AG04449 (cell line): ENCODE measurements at regions not wholly inside any gene's neighbourhood (a gene's known extent, or its start where the extent isn't known, plus 50 kb on each side); places are given as distances from the start of the nearest gene placed in this dataset.

Experiments
- CTCF ChIA-PET: fragments of 350-600 bp; formaldehyde crosslinking; extraction: SDS; loops from one replicate; lab custom pipeline; 2021; ENCODE audit warnings: antibody characterized with exemption; lab: Yijun Ruan, JAX
- POLR2A ChIA-PET: fragments of 400-600, 350-600 bp; formaldehyde crosslinking; extraction: SDS; loops from one replicate; lab custom pipeline; 2020; ENCODE audit warnings: antibody characterized with exemption, inconsistent platforms; lab: Yijun Ruan, JAX
- DNase-seq: peaks from one replicate; pipeline ENCODE4 v3.0.0-alpha.2; 2010; ENCODE audit warnings: low read depth, low spot score
- H3K4me3 ChIP-seq: 2 replicates; pipeline ENCODE4 v1.5.1; 2011; ENCODE audit warnings: low read depth, mild to moderate bottlenecking, control low read depth, low read length
- TF ChIP-seq, protein P1 (sequence below): IDR thresholded peaks from one replicate; pipeline ENCODE4 v1.5.1; 2011; ENCODE audit warnings: mild to moderate bottlenecking, moderate library complexity, low read length, control low read depth, inconsistent platforms; ENCODE audit not compliant: insufficient read depth; ENCODE audit errors: missing control alignments

DNA sequence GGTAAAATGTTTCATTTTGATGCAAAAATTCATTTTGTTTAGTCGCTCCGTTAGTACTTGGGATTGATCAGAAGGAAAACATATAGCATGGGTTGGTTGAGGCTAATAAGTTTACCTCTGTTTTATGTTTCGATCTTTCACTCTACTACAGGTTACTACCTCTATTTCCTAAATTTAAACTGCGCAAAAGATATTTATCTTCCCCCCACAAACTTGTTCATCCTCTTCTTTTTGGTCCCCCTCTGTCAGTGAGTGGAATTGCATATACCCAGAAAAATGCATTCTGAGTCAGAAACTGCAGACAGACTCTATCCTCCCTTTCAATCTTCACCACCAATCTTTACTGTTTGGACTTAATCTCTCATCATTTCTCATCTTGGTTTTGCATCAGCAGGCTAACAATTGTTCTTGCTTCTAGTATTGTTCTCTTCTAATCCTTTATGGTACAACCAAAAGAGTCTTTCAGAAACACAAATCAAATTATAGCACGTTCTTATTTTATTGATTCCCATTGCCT lies 316.0 kb upstream of the ADGRL4 start:
- ChIA-PET POLR2A (no interaction called here), CTCF (interaction anchor here (1.0 to 1.5 kb wide), 2 partner anchors 28 to 31 kb away, joined by 3 to 6 read pairs; no protein-coding TSS in a partner anchor)
- no peak overlapping the region for H3K4me3 ChIP-seq
- DNase-seq: no peak
- TF ChIP-seq, protein P1, sequence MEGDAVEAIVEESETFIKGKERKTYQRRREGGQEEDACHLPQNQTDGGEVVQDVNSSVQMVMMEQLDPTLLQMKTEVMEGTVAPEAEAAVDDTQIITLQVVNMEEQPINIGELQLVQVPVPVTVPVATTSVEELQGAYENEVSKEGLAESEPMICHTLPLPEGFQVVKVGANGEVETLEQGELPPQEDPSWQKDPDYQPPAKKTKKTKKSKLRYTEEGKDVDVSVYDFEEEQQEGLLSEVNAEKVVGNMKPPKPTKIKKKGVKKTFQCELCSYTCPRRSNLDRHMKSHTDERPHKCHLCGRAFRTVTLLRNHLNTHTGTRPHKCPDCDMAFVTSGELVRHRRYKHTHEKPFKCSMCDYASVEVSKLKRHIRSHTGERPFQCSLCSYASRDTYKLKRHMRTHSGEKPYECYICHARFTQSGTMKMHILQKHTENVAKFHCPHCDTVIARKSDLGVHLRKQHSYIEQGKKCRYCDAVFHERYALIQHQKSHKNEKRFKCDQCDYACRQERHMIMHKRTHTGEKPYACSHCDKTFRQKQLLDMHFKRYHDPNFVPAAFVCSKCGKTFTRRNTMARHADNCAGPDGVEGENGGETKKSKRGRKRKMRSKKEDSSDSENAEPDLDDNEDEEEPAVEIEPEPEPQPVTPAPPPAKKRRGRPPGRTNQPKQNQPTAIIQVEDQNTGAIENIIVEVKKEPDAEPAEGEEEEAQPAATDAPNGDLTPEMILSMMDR: no peak

DNA sequence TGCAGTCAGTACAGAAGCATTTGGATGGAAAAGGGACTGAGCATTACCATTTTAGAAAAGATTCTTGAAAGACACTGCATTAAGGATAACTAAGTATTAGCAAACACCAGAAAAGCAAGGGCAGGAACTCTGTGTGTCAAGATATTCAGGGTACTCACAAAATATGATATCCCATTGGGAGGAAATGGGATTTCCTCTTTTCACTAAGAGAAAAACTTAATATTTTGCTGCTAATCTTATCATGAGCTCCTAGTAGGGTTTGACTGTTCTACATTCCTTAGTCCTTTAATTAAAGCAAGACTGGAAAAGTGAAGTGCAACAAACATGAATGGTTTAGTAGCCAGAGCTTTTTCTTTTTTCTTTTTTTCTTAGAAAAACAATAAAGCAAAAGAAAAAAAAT lies 305.9 kb upstream of the ADGRL4 start:
- H3K4me3 ChIP-seq: no peak overlapping the region
- TF ChIP-seq, protein P1: no peak
- ChIA-PET POLR2A (no interaction called here), CTCF (no interaction called here)
- DNase-seq: no peak

DNA sequence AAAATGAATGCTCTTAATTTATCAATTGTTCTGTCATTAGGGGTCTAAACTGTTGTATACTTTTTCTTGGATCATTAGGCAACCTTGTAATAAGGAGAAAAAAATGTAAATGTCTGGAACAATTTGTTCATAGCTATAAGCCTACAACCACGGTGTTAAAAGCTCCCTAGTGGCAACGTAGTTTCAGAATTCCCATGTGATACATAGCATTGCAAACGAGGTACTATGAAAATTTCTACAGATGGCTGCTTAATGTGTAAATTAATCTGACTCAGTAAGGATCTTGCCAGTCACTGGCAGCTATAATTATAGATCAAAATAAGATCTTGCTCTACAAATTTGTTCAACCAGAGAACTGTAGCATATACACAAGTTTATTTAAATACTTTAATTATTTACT lies 304.1 kb upstream of the ADGRL4 start:
- TF ChIP-seq, protein P1: no peak
- CTCF ChIA-PET: no interaction called here
- POLR2A ChIA-PET: no interaction called here
- no peak for DNase-seq
- H3K4me3 ChIP-seq: no peak overlapping the region

DNA sequence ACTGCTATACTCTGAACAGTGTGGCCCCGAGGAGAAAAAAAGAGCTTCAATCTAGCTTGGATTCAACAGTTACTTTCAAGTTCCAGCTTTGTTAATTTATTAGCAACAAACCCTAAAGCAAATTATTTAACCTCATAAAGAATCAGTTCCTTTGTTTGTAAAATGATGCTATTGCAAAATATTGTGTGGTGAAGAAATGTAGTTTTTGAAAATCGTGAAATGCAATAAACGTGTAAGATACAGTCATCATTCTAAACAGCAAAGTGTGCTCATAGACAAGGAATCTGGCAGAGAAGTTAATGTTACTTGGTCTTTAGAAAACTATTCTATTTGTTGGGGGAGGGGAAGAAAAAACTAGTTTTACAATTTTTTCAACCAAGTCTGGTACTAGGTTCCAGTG lies 297.6 kb upstream of the ADGRL4 start:
- ChIA-PET CTCF (interaction anchor here (1.3 kb wide), 1 partner anchor 49 kb away, joined by 4 read pairs; no protein-coding TSS in a partner anchor), POLR2A (no interaction called here)
- H3K4me3 ChIP-seq: no peak overlapping the region
- TF ChIP-seq, protein P1: no peak
- DNase-seq: no peak

DNA sequence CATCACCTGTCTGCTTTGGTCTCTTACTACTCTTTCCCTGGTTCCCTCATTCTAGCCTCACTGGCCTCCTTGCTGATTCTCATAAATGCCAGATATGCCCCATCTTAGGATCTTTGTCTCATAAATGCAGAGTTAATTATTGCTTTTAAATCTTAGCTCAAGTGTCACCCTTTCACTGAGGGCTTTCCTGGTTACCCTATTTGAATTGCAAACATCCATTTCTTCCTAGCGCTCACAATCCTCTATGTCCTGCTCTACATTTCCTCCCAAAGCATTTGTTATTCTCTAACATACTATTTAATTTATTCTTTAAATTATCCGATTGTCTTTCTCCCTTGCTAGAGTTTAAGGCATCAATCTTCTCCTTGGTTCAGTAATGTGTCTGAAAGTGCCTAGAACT lies 296.5 kb upstream of the ADGRL4 start:
- ChIA-PET POLR2A (no interaction called here), CTCF (interaction anchor here (1.3 kb wide), 1 partner anchor 51 kb away, joined by 4 read pairs; no protein-coding TSS in a partner anchor)
- TF ChIP-seq, protein P1: no peak
- no peak overlapping the region for H3K4me3 ChIP-seq
- no peak for DNase-seq

DNA sequence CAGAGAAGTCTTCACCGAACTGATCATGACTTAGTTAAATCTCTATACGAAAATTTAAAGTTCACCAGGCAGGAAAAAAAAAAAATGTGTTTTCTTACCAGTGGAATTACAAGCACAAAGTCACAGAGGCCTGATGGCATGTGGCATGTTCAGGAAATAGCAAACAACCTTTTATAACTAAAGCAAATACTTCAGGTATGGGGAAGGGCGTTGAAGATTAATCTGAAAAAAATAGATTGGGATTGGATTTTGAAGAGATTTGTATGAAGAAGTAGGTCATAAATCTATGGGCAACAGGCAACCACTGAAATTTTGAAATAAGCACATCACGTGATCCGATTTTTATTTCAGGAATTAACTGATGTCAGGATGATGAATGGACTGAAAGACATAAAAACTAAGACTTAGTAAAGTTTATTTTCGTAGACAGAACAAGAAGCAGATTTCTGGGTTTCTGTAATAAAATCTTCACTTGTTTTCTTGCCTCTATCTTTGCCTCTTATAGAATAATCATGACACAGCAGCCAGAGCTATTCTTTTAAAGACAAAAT lies 295.9 kb upstream of the ADGRL4 start:
- no peak for DNase-seq
- CTCF ChIA-PET: interaction anchor here (1.3 kb wide), 1 partner anchor 51 kb away, joined by 4 read pairs; no protein-coding TSS in a partner anchor
- H3K4me3 ChIP-seq: no peak overlapping the region
- TF ChIP-seq, protein P1: no peak
- POLR2A ChIA-PET: no interaction called here
